ENCODE measurements at regions not wholly inside any gene's neighbourhood (a gene's known extent, or its start where the extent isn't known, plus 50 kb on each side); places are given as distances from the start of the nearest gene placed in this dataset.

DNA sequence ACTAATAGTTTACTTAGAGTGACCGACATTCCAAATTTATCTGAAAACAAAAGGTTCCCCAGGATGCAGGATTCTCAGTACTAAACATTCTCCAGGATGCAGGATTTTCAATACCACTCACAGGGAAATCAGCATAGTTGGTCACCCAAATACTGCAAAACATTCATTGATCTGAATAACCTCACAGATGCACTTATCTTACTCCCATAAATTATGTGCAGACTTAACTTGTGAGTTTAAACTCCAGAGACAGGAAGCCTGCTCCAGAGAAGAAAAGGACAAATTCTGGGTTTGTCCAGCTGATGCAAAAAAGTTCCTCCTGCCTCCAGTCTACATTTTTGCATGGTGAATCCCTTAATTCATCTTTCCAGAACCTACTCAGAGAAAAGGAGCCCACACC is 514.2 kb upstream of the TMEM132C start:
- peaks cover 3 to 22% (median 8%) of the 10 kb centered on the region in 7 donors for H3K9me3 Mint-ChIP-seq
- H3K36me3 Mint-ChIP-seq: no peaks in the 10 kb centered on the region
- no peaks in the 10 kb centered on the region for H3K4me1 Mint-ChIP-seq
- Histone ChIP-seq H3K4me3 (ENCODE audit: low read depth, low read length) (no peak overlapping the region), H3K36me3 (ENCODE audit: control insufficient read depth, insufficient read depth, low read length) (no peaks in the 10 kb centered on the region), H3K27me3 (ENCODE audit: control insufficient read depth, insufficient read depth, low read length) (no peaks in the 10 kb centered on the region), H3K9me3 (ENCODE audit: control insufficient read depth in 2 of 2, low read length in 2 of 2) (peaks cover 0 to 4% of the 10 kb centered on the region in 2 experiments), H3K27ac (ENCODE audit: insufficient read depth, low read length, poor library complexity, severe bottlenecking) (no peak overlapping the region), H3K4me1 (ENCODE audit: control insufficient read depth, insufficient read depth, low read length, poor library complexity, severe bottlenecking) (no peaks in the 10 kb centered on the region)
- ATAC-seq (ENCODE audit: low read depth in 2 of 2) (no peak), DNase-seq (no peak)
- no peak overlapping the region for H3K27ac Mint-ChIP-seq
- H3K4me3 Mint-ChIP-seq: no peak overlapping the region
- no peaks in the 10 kb centered on the region for H3K27me3 Mint-ChIP-seq

DNA sequence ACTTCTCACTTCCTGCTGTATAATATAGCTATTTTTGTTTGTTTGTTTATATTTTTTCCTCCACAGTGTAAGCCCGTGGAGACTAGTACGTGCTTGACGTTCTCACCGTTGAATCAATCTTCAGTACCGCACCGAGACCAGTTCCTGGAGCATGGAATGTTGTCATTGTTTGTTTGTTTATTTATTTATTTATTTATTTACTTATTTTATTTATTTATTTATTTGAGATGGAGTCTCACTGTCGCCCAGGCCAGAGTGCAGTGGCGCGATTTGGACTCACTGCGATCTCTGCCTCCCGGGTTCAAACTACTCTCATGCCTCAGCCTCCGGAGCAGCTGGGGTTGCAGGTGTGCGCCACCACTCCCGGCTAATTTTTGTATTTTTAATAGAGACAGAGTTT is 506.6 kb upstream of the TMEM132C start:
- no peaks in the 10 kb centered on the region for H3K27me3 Mint-ChIP-seq

DNA sequence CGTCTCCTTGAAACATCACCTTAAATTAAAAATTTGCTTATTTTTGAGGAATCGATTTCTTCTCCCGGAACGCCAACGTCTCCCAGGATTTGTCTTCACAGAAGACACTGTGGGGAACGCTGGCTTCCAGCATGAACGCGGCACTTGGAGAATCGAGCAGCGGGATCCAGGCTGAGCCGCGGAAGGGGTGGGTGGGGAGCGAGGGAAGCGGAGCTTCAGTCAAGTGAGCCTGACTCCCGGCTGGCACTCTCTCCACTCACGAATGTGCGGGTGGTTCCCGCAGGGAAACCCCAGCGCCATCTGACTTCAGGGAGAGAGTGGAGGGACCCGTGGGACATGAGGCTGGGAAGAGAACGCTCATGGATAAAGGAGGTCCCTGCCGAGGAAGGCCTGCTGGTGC is 506.0 kb upstream of the TMEM132C start:
- Mint-ChIP-seq H3K9me3 (peaks cover 4 to 29% (median 6%) of the 10 kb centered on the region in 7 donors), H3K4me1 (no peaks in the 10 kb centered on the region), H3K27me3 (no peaks in the 10 kb centered on the region), H3K4me3 (no peak overlapping the region), H3K27ac (no peak overlapping the region), H3K36me3 (no peaks in the 10 kb centered on the region)
- H3K9me3 ChIP-seq (ENCODE audit: control insufficient read depth in 2 of 2, low read length in 2 of 2): peaks cover 8 to 12% of the 10 kb centered on the region in 2 experiments
- H3K27ac ChIP-seq (ENCODE audit: insufficient read depth, low read length, poor library complexity, severe bottlenecking): no peak overlapping the region
- H3K36me3 ChIP-seq (ENCODE audit: control insufficient read depth, insufficient read depth, low read length): no peaks in the 10 kb centered on the region
- DNase-seq (no peak), ATAC-seq (ENCODE audit: low read depth in 2 of 2) (no peak)
- no peaks in the 10 kb centered on the region for H3K27me3 ChIP-seq (ENCODE audit: control insufficient read depth, insufficient read depth, low read length)
- no peaks in the 10 kb centered on the region for H3K4me1 ChIP-seq (ENCODE audit: control insufficient read depth, insufficient read depth, low read length, poor library complexity, severe bottlenecking)
- no peak overlapping the region for H3K4me3 ChIP-seq (ENCODE audit: low read depth, low read length)

More for the DNA sequence above, 506.6 kb upstream of the TMEM132C start:
- Mint-ChIP-seq H3K4me3 (no peak overlapping the region), H3K9me3 (peaks cover 4 to 29% (median 6%) of the 10 kb centered on the region in 7 donors), H3K4me1 (no peaks in the 10 kb centered on the region), H3K36me3 (no peaks in the 10 kb centered on the region), H3K27ac (no peak overlapping the region)
- DNase-seq: no peak
- no peaks in the 10 kb centered on the region for H3K36me3 ChIP-seq (ENCODE audit: control insufficient read depth, insufficient read depth, low read length)
- no peaks in the 10 kb centered on the region for H3K4me1 ChIP-seq (ENCODE audit: control insufficient read depth, insufficient read depth, low read length, poor library complexity, severe bottlenecking)
- H3K27ac ChIP-seq (ENCODE audit: insufficient read depth, low read length, poor library complexity, severe bottlenecking): no peak overlapping the region
- H3K4me3 ChIP-seq (ENCODE audit: low read depth, low read length): no peak overlapping the region
- ATAC-seq (ENCODE audit: low read depth in 2 of 2): no peak
- H3K27me3 ChIP-seq (ENCODE audit: control insufficient read depth, insufficient read depth, low read length): no peaks in the 10 kb centered on the region
- peaks cover 6 to 8% of the 10 kb centered on the region in 2 experiments for H3K9me3 ChIP-seq (ENCODE audit: control insufficient read depth in 2 of 2, low read length in 2 of 2)

GRCh38 chr12:127761880-127762279 is 505.1 kb upstream of the TMEM132C start:
- no peak overlapping the region for H3K4me3 Mint-ChIP-seq
- H3K9me3 Mint-ChIP-seq: peaks cover 0 to 23% (median 6%) of the 10 kb centered on the region in 7 donors
- H3K27ac Mint-ChIP-seq: no peak overlapping the region
- ATAC-seq (ENCODE audit: low read depth in 2 of 2) (no peak), DNase-seq (no peak)
- H3K4me1 ChIP-seq (ENCODE audit: control insufficient read depth, insufficient read depth, low read length, poor library complexity, severe bottlenecking): no peaks in the 10 kb centered on the region
- no peak overlapping the region for H3K4me3 ChIP-seq (ENCODE audit: low read depth, low read length)
- no peaks in the 10 kb centered on the region for H3K4me1 Mint-ChIP-seq
- no peaks in the 10 kb centered on the region for H3K27me3 ChIP-seq (ENCODE audit: control insufficient read depth, insufficient read depth, low read length)
- H3K27me3 Mint-ChIP-seq: no peaks in the 10 kb centered on the region
- peaks cover 5 to 12% of the 10 kb centered on the region in 2 experiments for H3K9me3 ChIP-seq (ENCODE audit: control insufficient read depth in 2 of 2, low read length in 2 of 2)
- no peak overlapping the region for H3K27ac ChIP-seq (ENCODE audit: insufficient read depth, low read length, poor library complexity, severe bottlenecking)
- no peaks in the 10 kb centered on the region for H3K36me3 Mint-ChIP-seq
- no peaks in the 10 kb centered on the region for H3K36me3 ChIP-seq (ENCODE audit: control insufficient read depth, insufficient read depth, low read length)

- no peak overlapping the region for H3K27ac Mint-ChIP-seq
- no peaks in the 10 kb centered on the region for H3K27me3 Mint-ChIP-seq
- peaks cover 5 to 11% of the 10 kb centered on the region in 2 experiments for H3K9me3 ChIP-seq (ENCODE audit: control insufficient read depth in 2 of 2, low read length in 2 of 2)
- H3K4me1 ChIP-seq (ENCODE audit: control insufficient read depth, insufficient read depth, low read length, poor library complexity, severe bottlenecking): no peaks in the 10 kb centered on the region
- no peak for ATAC-seq (ENCODE audit: low read depth in 2 of 2)
- no peaks in the 10 kb centered on the region for H3K36me3 Mint-ChIP-seq
- H3K4me3 Mint-ChIP-seq: no peak overlapping the region
- peaks cover 0 to 12% (median 7%) of the 10 kb centered on the region in 7 donors for H3K9me3 Mint-ChIP-seq
- no peaks in the 10 kb centered on the region for H3K27me3 ChIP-seq (ENCODE audit: control insufficient read depth, insufficient read depth, low read length)
- H3K36me3 ChIP-seq (ENCODE audit: control insufficient read depth, insufficient read depth, low read length): no peaks in the 10 kb centered on the region
- H3K4me1 Mint-ChIP-seq: no peaks in the 10 kb centered on the region
- H3K4me3 ChIP-seq (ENCODE audit: low read depth, low read length): no peak overlapping the region
- H3K27ac ChIP-seq (ENCODE audit: insufficient read depth, low read length, poor library complexity, severe bottlenecking): no peak overlapping the region
- DNase-seq: no peak
Measured at GRCh38 chr12:127767656-127768055, 499.3 kb upstream of the TMEM132C start.

- Mint-ChIP-seq H3K4me1 (no peaks in the 10 kb centered on the region), H3K27me3 (no peaks in the 10 kb centered on the region), H3K4me3 (no peak overlapping the region), H3K9me3 (peaks cover 0 to 11% (median 2%) of the 10 kb centered on the region in 7 donors), H3K27ac (no peak overlapping the region), H3K36me3 (no peaks in the 10 kb centered on the region)
- Histone ChIP-seq H3K36me3 (ENCODE audit: control insufficient read depth, insufficient read depth, low read length) (no peaks in the 10 kb centered on the region), H3K9me3 (ENCODE audit: control insufficient read depth in 2 of 2, low read length in 2 of 2) (peaks cover 2 to 6% of the 10 kb centered on the region in 2 experiments), H3K27ac (ENCODE audit: insufficient read depth, low read length, poor library complexity, severe bottlenecking) (no peak overlapping the region), H3K4me3 (ENCODE audit: low read depth, low read length) (no peak overlapping the region), H3K27me3 (ENCODE audit: control insufficient read depth, insufficient read depth, low read length) (no peaks in the 10 kb centered on the region), H3K4me1 (ENCODE audit: control insufficient read depth, insufficient read depth, low read length, poor library complexity, severe bottlenecking) (no peaks in the 10 kb centered on the region)
- DNase-seq (no peak), ATAC-seq (ENCODE audit: low read depth in 2 of 2) (no peak)
Measured at GRCh38 chr12:127770118-127770517, 496.9 kb upstream of the TMEM132C start.

- H3K27ac Mint-ChIP-seq: no peak overlapping the region
- ATAC-seq (ENCODE audit: low read depth in 2 of 2) (no peak), DNase-seq (no peak)
- Histone ChIP-seq H3K27ac (ENCODE audit: insufficient read depth, low read length, poor library complexity, severe bottlenecking) (no peak overlapping the region), H3K9me3 (ENCODE audit: control insufficient read depth in 2 of 2, low read length in 2 of 2) (no peaks in the 10 kb centered on the region), H3K4me1 (ENCODE audit: control insufficient read depth, insufficient read depth, low read length, poor library complexity, severe bottlenecking) (no peaks in the 10 kb centered on the region), H3K27me3 (ENCODE audit: control insufficient read depth, insufficient read depth, low read length) (no peaks in the 10 kb centered on the region), H3K4me3 (ENCODE audit: low read depth, low read length) (no peak overlapping the region), H3K36me3 (ENCODE audit: control insufficient read depth, insufficient read depth, low read length) (no peaks in the 10 kb centered on the region)
- peaks cover 0 to 14% (median 2%) of the 10 kb centered on the region in 7 donors for H3K9me3 Mint-ChIP-seq
- H3K27me3 Mint-ChIP-seq: no peaks in the 10 kb centered on the region
- H3K4me1 Mint-ChIP-seq: no peaks in the 10 kb centered on the region
- H3K4me3 Mint-ChIP-seq: no peak overlapping the region
- H3K36me3 Mint-ChIP-seq: no peaks in the 10 kb centered on the region
Measured at GRCh38 chr12:127771546-127771945, 495.4 kb upstream of the TMEM132C start.

DNA sequence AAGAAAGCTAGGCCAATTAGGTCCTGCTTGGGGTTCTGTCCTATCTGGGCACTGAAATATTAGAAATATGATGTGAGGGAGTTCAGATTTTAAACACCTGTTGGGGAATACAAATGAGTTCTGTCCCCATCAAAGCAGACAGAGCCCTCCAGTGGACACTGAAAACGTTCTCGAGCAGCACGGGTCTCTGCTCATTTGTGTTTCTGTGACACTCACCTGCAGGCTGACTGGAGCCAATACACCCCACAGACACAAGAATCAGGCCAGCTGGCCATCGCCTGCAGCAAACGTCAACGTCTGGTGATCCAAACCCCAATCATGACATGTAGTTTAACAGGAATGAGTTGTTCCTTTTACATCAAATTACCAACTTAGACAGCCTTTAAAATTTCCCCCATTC is 493.4 kb upstream of the TMEM132C start:
- H3K4me3 ChIP-seq (ENCODE audit: low read depth, low read length): no peak overlapping the region
- Mint-ChIP-seq H3K4me1 (no peaks in the 10 kb centered on the region), H3K27ac (no peak overlapping the region), H3K4me3 (no peak overlapping the region), H3K9me3 (peaks cover 0 to 8% (median 5%) of the 10 kb centered on the region in 7 donors), H3K27me3 (no peaks in the 10 kb centered on the region), H3K36me3 (no peaks in the 10 kb centered on the region)
- H3K27ac ChIP-seq (ENCODE audit: insufficient read depth, low read length, poor library complexity, severe bottlenecking): no peak overlapping the region
- H3K36me3 ChIP-seq (ENCODE audit: control insufficient read depth, insufficient read depth, low read length): no peaks in the 10 kb centered on the region
- no peaks in the 10 kb centered on the region for H3K4me1 ChIP-seq (ENCODE audit: control insufficient read depth, insufficient read depth, low read length, poor library complexity, severe bottlenecking)
- H3K27me3 ChIP-seq (ENCODE audit: control insufficient read depth, insufficient read depth, low read length): no peaks in the 10 kb centered on the region
- no peak for ATAC-seq (ENCODE audit: low read depth in 2 of 2)
- DNase-seq: no peak
- no peaks in the 10 kb centered on the region for H3K9me3 ChIP-seq (ENCODE audit: control insufficient read depth in 2 of 2, low read length in 2 of 2)
